DOHH2 (cell line): ENCODE measurements at regions not wholly inside any gene's neighbourhood (a gene's known extent, or its start where the extent isn't known, plus 50 kb on each side); places are given as distances from the start of the nearest gene placed in this dataset.

Experiments used
- CTCF ChIP-seq: fragments of 200-600 bp; sonication (generic); IDR thresholded peaks from one replicate; pipeline ENCODE4 v1.5.1; 2014; ENCODE audit warnings: antibody characterized with exemption, mild to moderate bottlenecking, low read depth, low read length; ENCODE audit not compliant: poor library complexity, severe bottlenecking
- EZH2phosphoT487 ChIP-seq: fragments of 200-600 bp; sonication (generic); IDR thresholded peaks from 2 replicates; pipeline ENCODE4 v1.6.1; 2017; ENCODE audit warnings: borderline replicate concordance, mild to moderate bottlenecking, antibody characterized with exemption, low read length, moderate library complexity, mixed read lengths

GRCh38 chr3:40677749-40678148 is 153.0 kb downstream of the ZNF621 start:
- no peak for TF ChIP-seq CTCF
- TF ChIP-seq EZH2phosphoT487: no peak
